Right renal pelvis (tissue), 4 donors: ENCODE measurements at regions not wholly inside any gene's neighbourhood (a gene's known extent, or its start where the extent isn't known, plus 50 kb on each side); places are given as distances from the start of the nearest gene placed in this dataset.
"Not testable (repeated sequence)": the region's sequence is repeated elsewhere in the genome, so short reads cannot be mapped to it uniquely, and the experiment has no call there.

Experiments used
- DNase-seq, 4 donors: peaks; one replicate each; pipeline ENCODE4 v3.0.0-alpha.2; 2013; ENCODE audit warnings: low read depth in 4 of 4, low spot score in 3 of 4, missing footprints in 1 of 4

- DNase-seq: no peak
Observed at GRCh38 chr6:3900744-3901336, 51.7 kb downstream of the FAM50B start.

- DNase-seq: no peak
Observed at GRCh38 chr6:3902871-3903648, 53.9 kb downstream of the FAM50B start.

- no peak for DNase-seq
Observed at GRCh38 chr6:3904518-3904917, 55.3 kb downstream of the FAM50B start.

- no peak for DNase-seq
Observed at GRCh38 chr6:3905945-3906845, 57.0 kb downstream of the FAM50B start.

- DNase-seq: no peak
Observed at GRCh38 chr6:3906846-3907151, 57.6 kb downstream of the FAM50B start.

GRCh38 chr6:3908223-3908622 lies 59.0 kb downstream of the FAM50B start:
- no peak for DNase-seq

- DNase-seq: no peak
Observed at GRCh38 chr6:3908961-3909360, 59.8 kb downstream of the FAM50B start.

GRCh38 chr6:3910106-3910663 lies 61.0 kb downstream of the FAM50B start:
- DNase-seq: no peak

GRCh38 chr6:3911130-3911529 lies 62.0 kb downstream of the FAM50B start:
- no peak for DNase-seq

- peak in 3 of 4 donors; percentile 49 to 67 (median 53) for DNase-seq
Observed at GRCh38 chr6:3911614-3912336, 62.6 kb downstream of the FAM50B start.

- no peak for DNase-seq
Observed at GRCh38 chr6:3912361-3913076, 63.3 kb downstream of the FAM50B start.

- DNase-seq: no peak
Observed at GRCh38 chr6:3913077-3913957, 64.1 kb downstream of the FAM50B start.

- DNase-seq: no peak
Observed at GRCh38 chr6:3913958-3914337, 64.8 kb downstream of the FAM50B start.

GRCh38 chr6:3915076-3915791 lies 66.1 kb downstream of the FAM50B start:
- no peak for DNase-seq

- no peak for DNase-seq
Observed at GRCh38 chr6:3916211-3916610, 67.0 kb downstream of the FAM50B start.

- DNase-seq: not testable (repeated sequence)
Observed at GRCh38 chr6:3916749-3917148, 67.6 kb downstream of the FAM50B start.

GRCh38 chr6:3918469-3918868 lies 69.3 kb downstream of the FAM50B start:
- DNase-seq: no peak

- DNase-seq: no peak
Observed at GRCh38 chr6:3919130-3919628, 70.0 kb downstream of the FAM50B start.
